A549 (cell line): ENCODE measurements at regions not wholly inside any gene's neighbourhood (a gene's known extent, or its start where the extent isn't known, plus 50 kb on each side); places are given as distances from the start of the nearest gene placed in this dataset.

Source experiments
- SMC3 ChIP-seq: fragments of >200 bp; sonication (Bioruptor Twin); formaldehyde crosslinking; IDR thresholded peaks from 3 replicates; pipeline ENCODE4 v1.6.1; 2018; ENCODE audit warnings: inconsistent platforms
- TF ChIP-seq, protein P1 (sequence below): fragments of >200 bp; sonication (Bioruptor Twin); formaldehyde crosslinking; IDR thresholded peaks from 3 replicates; pipeline ENCODE4 v1.5.1; 2016

DNA sequence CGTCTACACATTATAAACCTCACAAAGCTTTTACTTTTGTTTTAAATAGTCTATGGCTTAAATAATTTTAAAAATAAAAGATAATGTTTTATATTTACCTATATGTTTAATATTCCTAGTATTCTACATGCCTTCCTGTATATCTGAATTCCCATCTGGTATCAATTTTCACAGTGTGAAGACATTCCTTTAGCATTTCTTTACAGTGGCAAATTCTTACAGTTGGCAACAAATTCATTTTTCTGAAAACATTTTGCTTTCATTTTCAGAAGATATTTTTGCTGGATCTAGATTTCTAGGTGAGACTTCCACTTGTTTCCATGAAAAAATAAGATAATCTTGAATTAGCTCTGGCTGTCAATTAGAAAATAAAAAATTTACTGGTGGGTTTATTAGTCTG, 471.4 kb upstream of the NAALADL2 start:
- TF ChIP-seq, protein P1, sequence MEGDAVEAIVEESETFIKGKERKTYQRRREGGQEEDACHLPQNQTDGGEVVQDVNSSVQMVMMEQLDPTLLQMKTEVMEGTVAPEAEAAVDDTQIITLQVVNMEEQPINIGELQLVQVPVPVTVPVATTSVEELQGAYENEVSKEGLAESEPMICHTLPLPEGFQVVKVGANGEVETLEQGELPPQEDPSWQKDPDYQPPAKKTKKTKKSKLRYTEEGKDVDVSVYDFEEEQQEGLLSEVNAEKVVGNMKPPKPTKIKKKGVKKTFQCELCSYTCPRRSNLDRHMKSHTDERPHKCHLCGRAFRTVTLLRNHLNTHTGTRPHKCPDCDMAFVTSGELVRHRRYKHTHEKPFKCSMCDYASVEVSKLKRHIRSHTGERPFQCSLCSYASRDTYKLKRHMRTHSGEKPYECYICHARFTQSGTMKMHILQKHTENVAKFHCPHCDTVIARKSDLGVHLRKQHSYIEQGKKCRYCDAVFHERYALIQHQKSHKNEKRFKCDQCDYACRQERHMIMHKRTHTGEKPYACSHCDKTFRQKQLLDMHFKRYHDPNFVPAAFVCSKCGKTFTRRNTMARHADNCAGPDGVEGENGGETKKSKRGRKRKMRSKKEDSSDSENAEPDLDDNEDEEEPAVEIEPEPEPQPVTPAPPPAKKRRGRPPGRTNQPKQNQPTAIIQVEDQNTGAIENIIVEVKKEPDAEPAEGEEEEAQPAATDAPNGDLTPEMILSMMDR = no peak
- no peak for TF ChIP-seq SMC3
